K562 (cell line): ENCODE measurements at regions not wholly inside any gene's neighbourhood (a gene's known extent, or its start where the extent isn't known, plus 50 kb on each side); places are given as distances from the start of the nearest gene placed in this dataset.
"Not testable (repeated sequence)": the region's sequence is repeated elsewhere in the genome, so short reads cannot be mapped to it uniquely, and the experiment has no call there.

Experiments used
- ATAC-seq: fragments of 200-7000 bp; cut with Tn5 transposase; 3 replicates; pipeline ENCODE4 v1.9.1; 2020; ENCODE audit warnings: moderate library complexity
- BruUV-seq: library from RNA; stranded (reverse); fragments of 400-500 nt; replicated peaks from 2 replicates; lab custom pipeline; 2021; lab: Mats Ljungman, UMichigan
- CTCF ChIA-PET: fragments of 300-600 bp; formaldehyde crosslinking; extraction: SDS; loops from one replicate; lab custom pipeline; 2021; ENCODE audit warnings: low intra/inter-chr PET ratio; lab: Yijun Ruan, JAX
- POLR2A ChIA-PET: fragments of 300-600, 350-650 bp; sonication (Branson Sonifier 250); formaldehyde crosslinking; extraction: SDS; loops from one replicate; lab custom pipeline; 2021; ENCODE audit warnings: antibody characterized with exemption, inconsistent platforms; lab: Yijun Ruan, JAX
- DNase-seq, 4 experiments: peaks; one replicate each; pipeline versions ENCODE4 v3.0.0 to v3.0.0-alpha.2; 2011 to 2018; ENCODE audit warnings: low spot score in 3 of 4, mixed read lengths in 3 of 4; ENCODE audit errors: extremely low read depth in 1 of 4
- FAIRE-seq: peaks from 2 replicates; lab custom pipeline; 2011; peaks lifted over from hg19 to GRCh38; lab: Jason Lieb, UNC
- H2AFZ ChIP-seq: 2 replicates; pipeline ENCODE4 v1.6.0; 2011; ENCODE audit warnings: low read depth, low read length, control low read depth, inconsistent platforms
- H3K27ac ChIP-seq: fragments of 200-600 bp; 3 replicates; pipeline ENCODE4 v1.8.0; 2011; ENCODE audit warnings: low read depth, mild to moderate bottlenecking, control low read depth, inconsistent platforms, low read length, moderate library complexity, mixed read lengths; ENCODE audit errors: extremely low read depth
- H3K27me3 ChIP-seq, 2 experiments: fragments of 300-600 bp in 1 of 2; 2 replicates in 1 of 2; 3 replicates in 1 of 2; pipeline versions ENCODE4 v1.6.0 to v1.8.0; 2011; ENCODE audit warnings: inconsistent platforms in 2 of 2, low read length in 2 of 2, mild to moderate bottlenecking in 1 of 2, mixed read lengths in 1 of 2, moderate library complexity in 1 of 2; ENCODE audit not compliant: control insufficient read depth in 2 of 2, insufficient read depth in 2 of 2
- H3K36me3 ChIP-seq: fragments of 300-600 bp; 3 replicates; pipeline ENCODE4 v1.8.0; 2011; ENCODE audit warnings: mild to moderate bottlenecking, low read length, inconsistent platforms; ENCODE audit not compliant: control insufficient read depth, insufficient read depth
- H3K4me1 ChIP-seq, 2 experiments: fragments of 200-600 bp in 1 of 2; replicated peaks in 1 of 2; 2 replicates in 1 of 2; 3 replicates in 1 of 2; pipeline versions ENCODE4 v1.5.1 to v1.8.0; 2011; ENCODE audit warnings: inconsistent platforms in 2 of 2, low read length in 2 of 2, mild to moderate bottlenecking in 1 of 2, mixed read lengths in 1 of 2, moderate library complexity in 1 of 2; ENCODE audit not compliant: control insufficient read depth in 2 of 2, insufficient read depth in 2 of 2
- H3K4me2 ChIP-seq: 2 replicates; pipeline ENCODE4 v1.6.1; 2011; ENCODE audit warnings: low read length, control low read depth, inconsistent platforms, mixed read lengths; ENCODE audit not compliant: insufficient read depth
- H3K4me3 ChIP-seq: fragments of 200-600 bp; sonication (generic), shearing (Covaris generic); 2 replicates; pipeline ENCODE4 v1.5.1; 2016; ENCODE audit warnings: control low read depth, inconsistent platforms
- H3K79me2 ChIP-seq: fragments of 200-600 bp; 3 replicates; pipeline ENCODE4 v1.8.0; 2011; ENCODE audit warnings: low read length, inconsistent platforms; ENCODE audit not compliant: control insufficient read depth, insufficient read depth
- H3K9ac ChIP-seq, 2 experiments: 2 replicates each; pipeline versions ENCODE4 v1.6.0 to v1.6.1; 2011; ENCODE audit warnings: low read depth in 2 of 2, low read length in 2 of 2, control low read depth in 1 of 2, inconsistent platforms in 1 of 2, mild to moderate bottlenecking in 1 of 2, mixed read lengths in 1 of 2; ENCODE audit not compliant: insufficient read depth in 1 of 2
- H3K9me1 ChIP-seq: one replicate; pipeline ENCODE4 v1.6.0; 2011; ENCODE audit warnings: inconsistent platforms, mild to moderate bottlenecking, low read length, moderate library complexity; ENCODE audit not compliant: control insufficient read depth, insufficient read depth
- H3K9me3 ChIP-seq: replicated peaks from 2 replicates; pipeline ENCODE4 v1.5.1; 2011; ENCODE audit warnings: low read depth, low read length, inconsistent platforms; ENCODE audit not compliant: control insufficient read depth, insufficient read depth
- H4K20me1 ChIP-seq: replicated peaks from 2 replicates; pipeline ENCODE4 v1.6.1; 2011; ENCODE audit warnings: low read length, inconsistent platforms, mixed read lengths; ENCODE audit not compliant: control insufficient read depth, insufficient read depth
- C11orf30 ChIP-seq: fragments of 450-650 bp; IDR thresholded peaks from 2 replicates; pipeline ENCODE4 v1.6.1; 2016; ENCODE audit warnings: low read depth, mild to moderate bottlenecking
- CREM ChIP-seq: IDR thresholded peaks from 2 replicates; pipeline ENCODE4 v1.6.1; 2014; ENCODE audit warnings: antibody characterized with exemption, low read depth
- GATAD2B ChIP-seq: fragments of 450-650 bp; IDR thresholded peaks from 2 replicates; pipeline ENCODE4 v1.6.1; 2017; ENCODE audit warnings: mild to moderate bottlenecking, borderline replicate concordance
- MAFF ChIP-seq: IDR thresholded peaks from 2 replicates; pipeline ENCODE4 v1.6.1; 2012; ENCODE audit warnings: low read length, improper control_type of control experiment
- MAFG ChIP-seq: fragments of 450-650 bp; conservative IDR thresholded peaks from 2 replicates; pipeline ENCODE4 v1.6.1; 2016; ENCODE audit warnings: missing genetic modification characterization, missing compliant biosample characterization
- MAFK ChIP-seq: IDR thresholded peaks from 2 replicates; pipeline ENCODE4 v1.6.1; 2011; ENCODE audit warnings: low read length, improper control_type of control experiment
- MCM3 ChIP-seq: fragments of 450-650 bp; IDR thresholded peaks from 2 replicates; pipeline ENCODE4 v1.6.1; 2016
- RBM34 ChIP-seq: fragments of 200-400 bp; formaldehyde crosslinking; IDR thresholded peaks from 2 replicates; pipeline ENCODE4 v1.6.1; 2018; ENCODE audit warnings: low read length, borderline replicate concordance; ENCODE audit not compliant: insufficient read depth
- SRSF7 ChIP-seq: fragments of 200-400 bp; formaldehyde crosslinking; optimal IDR thresholded peaks from 2 replicates; pipeline ENCODE3; 2017; ENCODE audit warnings: mild to moderate bottlenecking, low read depth, low read length
- TSC22D4 ChIP-seq: fragments of 450-650 bp; IDR thresholded peaks from 2 replicates; pipeline ENCODE4 v1.6.1; 2016; ENCODE audit warnings: missing genetic modification characterization, missing biosample characterization, control low read depth
- ZBTB8A ChIP-seq: fragments of 450-650 bp; IDR thresholded peaks from 2 replicates; pipeline ENCODE4 v1.6.1; 2018; ENCODE audit warnings: mild to moderate bottlenecking, moderate library complexity; ENCODE audit not compliant: partially characterized antibody
- ZNF316 ChIP-seq: fragments of 450-650 bp; IDR thresholded peaks from 2 replicates; pipeline ENCODE4 v1.6.1; 2016
- ZNF609 ChIP-seq: sonication (generic); formaldehyde crosslinking; IDR thresholded peaks from 2 replicates; pipeline ENCODE4 v1.8.1; 2023; ENCODE audit warnings: missing genetic modification reagents, mild to moderate bottlenecking, borderline replicate concordance
- WGBS: fragments of 100-300 bp; shearing (Covaris generic); methylation state at CpG from one replicate; pipeline ENCODE4 v1.1.6; 2016; ENCODE audit warnings: low coverage, mixed read lengths; ENCODE audit not compliant: insufficient coverage; ENCODE audit errors: missing lambda C conversion rate; 5-methylcytosine and 5-hydroxymethylcytosine counted together
- in situ Hi-C: fragments of 300-500 bp; cut with MboI; formaldehyde crosslinking; loops from 4 replicates; pipeline ENCODE4 v1.15.0; 2018; ENCODE audit warnings: inconsistent platforms, mixed read lengths
- intact Hi-C: fragments of 100-400 bp; cut with micrococcal nuclease; formaldehyde crosslinking; loops from 2 replicates; pipeline ENCODE4 v1.14.2; 2022

GRCh38 chr11:42822188-42822587 lies 489.6 kb upstream of the API5 start:
- TF ChIP-seq ZNF316 (peak; percentile 69), MAFG (tag) (peak; percentile 87), MAFK (peak; percentile 66), C11orf30 (peak; percentile 54; the same call in 1 of the 2 replicates), MAFF (peak; percentile 65)
- H3K4me2 ChIP-seq, H3K9me1 ChIP-seq, H2AFZ ChIP-seq, in situ Hi-C loops, intact Hi-C loops, H3K9me3 ChIP-seq, H3K27ac ChIP-seq, H3K4me1 ChIP-seq, CTCF ChIA-PET, H3K27me3 ChIP-seq, H4K20me1 ChIP-seq, H3K9ac ChIP-seq, H3K36me3 ChIP-seq, FAIRE-seq, H3K4me3 ChIP-seq, H3K79me2 ChIP-seq, ATAC-seq, BruUV-seq, DNase-seq: not testable (repeated sequence)
- WGBS, result 4% methylated on average over 5 of the region's 6 CpGs
- POLR2A ChIA-PET, result interaction anchor here (0.6 kb wide), 1 partner anchor 1355 kb away, joined by 6 read pairs; no protein-coding TSS in a partner anchor

- ATAC-seq (no peak), FAIRE-seq (no peak), DNase-seq (no peak)
- Histone ChIP-seq H3K9me1 (no peaks in the 10 kb centered on the region), H3K36me3 (no peaks in the 10 kb centered on the region), H3K9me3 (no peaks in the 10 kb centered on the region), H2AFZ (no peak overlapping the region), H3K27ac (no peak overlapping the region), H3K27me3 (no peaks in the 10 kb centered on the region), H3K79me2 (no peaks in the 10 kb centered on the region), H3K4me1 (no peaks in the 10 kb centered on the region), H3K4me2 (no peak overlapping the region), H3K9ac (no peak overlapping the region), H3K4me3 (no peak overlapping the region), H4K20me1 (no peaks in the 10 kb centered on the region)
- CTCF ChIA-PET, result no interaction called here
- POLR2A ChIA-PET, result no interaction called here
- intact Hi-C loops (no loop called here), in situ Hi-C loops (no loop called here)
- BruUV-seq, result no TSS peak
- 7% methylated on average over 1 of the region's 1 CpG for WGBS
- TF ChIP-seq MCM3 (no peak), ZNF609 (no peak), SRSF7 (no peak), ZBTB8A (no peak), RBM34 (no peak), CREM (no peak), TSC22D4 (tag) (no peak), GATAD2B (no peak)
These were observed 488.2 kb upstream of the API5 start for GRCh38 chr11:42823546-42823945.
